ENCODE measurements at regions not wholly inside any gene's neighbourhood (a gene's known extent, or its start where the extent isn't known, plus 50 kb on each side); places are given as distances from the start of the nearest gene placed in this dataset.
"Not testable (repeated sequence)": the region's sequence is repeated elsewhere in the genome, so short reads cannot be mapped to it uniquely, and the experiment has no call there.

- DNase-seq (ENCODE audit: low spot score): not testable (repeated sequence)
Observed at GRCh38 chr1:149635290-149635899, 51.7 kb downstream of the PPIAL4C start.

GRCh38 chr1:149636286-149637122 is 52.9 kb downstream of the PPIAL4C start:
- peak; percentile 53 for DNase-seq (ENCODE audit: low spot score)

- DNase-seq (ENCODE audit: low spot score): peak; percentile 0
Observed at GRCh38 chr1:149638481-149638880, 54.8 kb downstream of the PPIAL4C start.

- not testable (repeated sequence) for DNase-seq (ENCODE audit: low spot score)
Observed at GRCh38 chr1:149638901-149639658, 55.4 kb downstream of the PPIAL4C start.

GRCh38 chr1:149641179-149641578 is 57.5 kb downstream of the PPIAL4C start:
- DNase-seq (ENCODE audit: low spot score): not testable (repeated sequence)

GRCh38 chr1:149644818-149645217 is 61.2 kb downstream of the PPIAL4C start:
- not testable (repeated sequence) for DNase-seq (ENCODE audit: low spot score)

GRCh38 chr1:149646360-149647017 is 62.8 kb downstream of the PPIAL4C start:
- DNase-seq (ENCODE audit: low spot score): not testable (repeated sequence)

- not testable (repeated sequence) for DNase-seq (ENCODE audit: low spot score)
Observed at GRCh38 chr1:149647018-149647373, 63.3 kb downstream of the PPIAL4C start.

GRCh38 chr1:149657750-149658149 is 74.1 kb downstream of the PPIAL4C start:
- DNase-seq (ENCODE audit: low spot score): not testable (repeated sequence)

GRCh38 chr1:149658175-149658574 is 74.5 kb downstream of the PPIAL4C start:
- not testable (repeated sequence) for DNase-seq (ENCODE audit: low spot score)

- not testable (repeated sequence) for DNase-seq (ENCODE audit: low spot score)
Observed at GRCh38 chr1:149664624-149665023, 81.0 kb downstream of the PPIAL4C start.

- not testable (repeated sequence) for DNase-seq (ENCODE audit: low spot score)
Observed at GRCh38 chr1:149665033-149665432, 81.4 kb downstream of the PPIAL4C start.

GRCh38 chr1:149665528-149665927 is 81.9 kb downstream of the PPIAL4C start:
- not testable (repeated sequence) for DNase-seq (ENCODE audit: low spot score)

GRCh38 chr1:149673231-149673909 is 89.7 kb downstream of the PPIAL4C start:
- DNase-seq (ENCODE audit: low spot score): not testable (repeated sequence)

GRCh38 chr1:149674921-149675320 is 91.3 kb downstream of the PPIAL4C start:
- DNase-seq (ENCODE audit: low spot score): not testable (repeated sequence)

GRCh38 chr1:149677359-149677758 is 93.7 kb downstream of the PPIAL4C start:
- not testable (repeated sequence) for DNase-seq (ENCODE audit: low spot score)

GRCh38 chr1:149686593-149687238 is 95.8 kb upstream of the FCGR1A start:
- DNase-seq (ENCODE audit: low spot score): not testable (repeated sequence)

- DNase-seq (ENCODE audit: low spot score): not testable (repeated sequence)
Observed at GRCh38 chr1:149691399-149691798, 91.1 kb upstream of the FCGR1A start.

GRCh38 chr1:149692804-149693539 is 89.5 kb upstream of the FCGR1A start:
- not testable (repeated sequence) for DNase-seq (ENCODE audit: low spot score)

GRCh38 chr1:149695066-149695465 is 87.4 kb upstream of the FCGR1A start:
- DNase-seq (ENCODE audit: low spot score): not testable (repeated sequence)
